ELF-1 (cell line): ENCODE measurements at regions not wholly inside any gene's neighbourhood (a gene's known extent, or its start where the extent isn't known, plus 50 kb on each side); places are given as distances from the start of the nearest gene placed in this dataset.
"Not testable (repeated sequence)": the region's sequence is repeated elsewhere in the genome, so short reads cannot be mapped to it uniquely, and the experiment has no call there.

Source experiments
- DNase-seq: peaks from one replicate; pipeline ENCODE4 v3.0.0-alpha.2; 2016; ENCODE audit warnings: low read depth, low spot score

- no peak for DNase-seq
These were observed 77.6 kb downstream of the SETD4 start for GRCh38 chr21:35982717-35983116.

GRCh38 chr21:35981514-35982070 is 78.7 kb downstream of the SETD4 start:
- DNase-seq = no peak

GRCh38 chr21:35980821-35981220 is 79.5 kb downstream of the SETD4 start:
- DNase-seq = no peak

- not testable (repeated sequence) for DNase-seq
These were observed 82.5 kb downstream of the SETD4 start for GRCh38 chr21:35977860-35978259.

- no peak for DNase-seq
These were observed 83.4 kb downstream of the SETD4 start for GRCh38 chr21:35976929-35977328.

GRCh38 chr21:35976481-35976880 is 83.8 kb downstream of the SETD4 start:
- no peak for DNase-seq

- DNase-seq = no peak
These were observed 85.6 kb downstream of the SETD4 start for GRCh38 chr21:35974775-35975174.

GRCh38 chr21:35971824-35972223 is 88.5 kb downstream of the SETD4 start:
- no peak for DNase-seq

- DNase-seq = no peak
These were observed 91.0 kb downstream of the SETD4 start for GRCh38 chr21:35969281-35969680.

- no peak for DNase-seq
These were observed 91.8 kb downstream of the SETD4 start for GRCh38 chr21:35968564-35968963.

GRCh38 chr21:35965699-35966098 is 94.6 kb downstream of the SETD4 start:
- no peak for DNase-seq

- peak; percentile 4 for DNase-seq
These were observed 96.3 kb downstream of the SETD4 start for GRCh38 chr21:35963920-35964451.

GRCh38 chr21:35962917-35963316 is 97.4 kb downstream of the SETD4 start:
- DNase-seq = no peak

- DNase-seq = no peak
These were observed 106.3 kb downstream of the SETD4 start for GRCh38 chr21:35954066-35954465.

GRCh38 chr21:35953597-35953996 is 106.7 kb downstream of the SETD4 start:
- no peak for DNase-seq

- no peak for DNase-seq
These were observed 107.5 kb downstream of the SETD4 start for GRCh38 chr21:35952651-35953340.

GRCh38 chr21:35948982-35949381 is 111.3 kb downstream of the SETD4 start:
- DNase-seq = no peak

GRCh38 chr21:35945089-35945671 is 115.1 kb downstream of the SETD4 start:
- no peak for DNase-seq

- no peak for DNase-seq
These were observed 116.6 kb downstream of the SETD4 start for GRCh38 chr21:35943752-35944151.

GRCh38 chr21:35942211-35943144 is 117.8 kb downstream of the SETD4 start:
- no peak for DNase-seq

- no peak for DNase-seq
These were observed 120.0 kb downstream of the SETD4 start for GRCh38 chr21:35940074-35940927.
